GM23338 (cell line): ENCODE measurements at regions not wholly inside any gene's neighbourhood (a gene's known extent, or its start where the extent isn't known, plus 50 kb on each side); places are given as distances from the start of the nearest gene placed in this dataset.

Experiments used
- ATAC-seq: fragments of 200-7000 bp; cut with Tn5 transposase; 3 replicates; pipeline ENCODE4 v1.9.1; 2020
- DNase-seq: peaks from one replicate; pipeline ENCODE4 v3.0.0-alpha.2; 2015; ENCODE audit warnings: low spot score
- H2AFZ ChIP-seq: fragments of 200-600 bp; sonication (generic); 2 replicates; pipeline ENCODE4 v1.8.0; 2016; ENCODE audit warnings: antibody characterized with exemption, mild to moderate bottlenecking, moderate library complexity
- H3F3A ChIP-seq: fragments of 200-600 bp; sonication (generic); replicated peaks from 2 replicates; pipeline ENCODE4 v1.8.0; 2017; ENCODE audit warnings: antibody characterized with exemption, mixed run types, low read depth
- H3K27ac ChIP-seq: fragments of 200-600 bp; sonication (generic); 2 replicates; pipeline ENCODE4 v1.6.1; 2016; ENCODE audit warnings: low read depth
- H3K27me3 ChIP-seq: fragments of 200-600 bp; sonication (generic); 2 replicates; pipeline ENCODE4 v1.8.0; 2016; ENCODE audit warnings: mild to moderate bottlenecking, mixed run types, moderate library complexity; ENCODE audit not compliant: insufficient read depth
- H3K36me3 ChIP-seq: fragments of 200-600 bp; sonication (generic); 2 replicates; pipeline ENCODE4 v1.8.0; 2016; ENCODE audit warnings: mild to moderate bottlenecking; ENCODE audit not compliant: insufficient read depth
- H3K4me1 ChIP-seq: fragments of 200-600 bp; sonication (generic); 2 replicates; pipeline ENCODE4 v1.8.0; 2016; ENCODE audit warnings: mild to moderate bottlenecking, moderate library complexity; ENCODE audit not compliant: insufficient read depth
- H3K4me2 ChIP-seq: fragments of 200-600 bp; sonication (generic); 2 replicates; pipeline ENCODE4 v1.7.1; 2017; ENCODE audit warnings: mixed run types
- H3K4me3 ChIP-seq: fragments of 200-600 bp; sonication (generic); 2 replicates; pipeline ENCODE4 v1.6.1; 2016; ENCODE audit warnings: mixed run types
- H3K79me2 ChIP-seq: fragments of 200-600 bp; sonication (generic); replicated peaks from 2 replicates; pipeline ENCODE4 v1.8.0; 2017; ENCODE audit warnings: mild to moderate bottlenecking; ENCODE audit not compliant: insufficient read depth
- H3K9me2 ChIP-seq: fragments of 200-600 bp; sonication (generic); 2 replicates; pipeline ENCODE4 v1.8.0; 2017; ENCODE audit not compliant: insufficient read depth
- H4K20me1 ChIP-seq: fragments of 200-600 bp; sonication (generic); replicated peaks from 2 replicates; pipeline ENCODE4 v1.8.0; 2017; ENCODE audit warnings: mild to moderate bottlenecking; ENCODE audit not compliant: insufficient read depth
- H3K27ac Mint-ChIP-seq: 2 replicates; pipeline ENCODE4 v1.8.0; 2020; ENCODE audit warnings: inconsistent platforms, mild to moderate bottlenecking, moderate library complexity, mixed read lengths
- H3K27me3 Mint-ChIP-seq: 3 replicates; pipeline ENCODE4 v1.8.0; 2022; ENCODE audit warnings: low read depth, mild to moderate bottlenecking, moderate library complexity, mixed read lengths, inconsistent platforms; ENCODE audit not compliant: insufficient read depth, poor library complexity
- H3K36me3 Mint-ChIP-seq: 3 replicates; pipeline ENCODE4 v1.8.0; 2021; ENCODE audit warnings: low read depth, mild to moderate bottlenecking, inconsistent platforms, moderate library complexity, mixed read lengths
- H3K4me1 Mint-ChIP-seq: 3 replicates; pipeline ENCODE4 v1.8.0; 2020; ENCODE audit warnings: mild to moderate bottlenecking, inconsistent platforms, mixed read lengths
- H3K4me3 Mint-ChIP-seq: 3 replicates; pipeline ENCODE4 v1.8.0; 2021; ENCODE audit warnings: moderate library complexity, mild to moderate bottlenecking, inconsistent platforms, mixed read lengths
- H3K9me3 Mint-ChIP-seq: 3 replicates; pipeline ENCODE4 v1.8.0; 2020; ENCODE audit warnings: moderate library complexity, mild to moderate bottlenecking, inconsistent platforms, mixed read lengths
- CREB1 ChIP-seq: fragments of 250-450 bp; sonication (Bioruptor Pico); IDR thresholded peaks from 2 replicates; pipeline ENCODE4 v1.5.0; 2020; ENCODE audit warnings: low read depth, mild to moderate bottlenecking, moderate library complexity
- CTCF ChIP-seq, 2 experiments: fragments of 200-600 bp in 1 of 2; sonication (generic) in 1 of 2; conservative IDR thresholded peaks; 2 replicates each; pipeline versions ENCODE4 v1.5.1 to v1.6.1; 2016 to 2017; ENCODE audit warnings: antibody characterized with exemption in 2 of 2, low read depth in 2 of 2, mild to moderate bottlenecking in 2 of 2, moderate library complexity in 1 of 2
- ETS1 ChIP-seq: IDR thresholded peaks from 2 replicates; pipeline ENCODE4 v1.6.1; 2016; ENCODE audit warnings: antibody characterized with exemption
- EZH2 ChIP-seq: fragments of 200-600 bp; sonication (generic); IDR thresholded peaks from one replicate; pipeline ENCODE4 v1.8.0; 2017; ENCODE audit warnings: antibody characterized with exemption, mild to moderate bottlenecking, low read depth; ENCODE audit not compliant: unreplicated experiment
- EZH2phosphoT487 ChIP-seq: fragments of 200-600 bp; sonication (generic); IDR thresholded peaks from one replicate; pipeline ENCODE4 v1.8.1; 2018; ENCODE audit warnings: antibody characterized with exemption; ENCODE audit not compliant: unreplicated experiment
- JUNB ChIP-seq: IDR thresholded peaks from one replicate; pipeline ENCODE4 v1.6.1; 2016; ENCODE audit warnings: antibody characterized with exemption; ENCODE audit not compliant: unreplicated experiment
- NANOG ChIP-seq: IDR thresholded peaks from 2 replicates; pipeline ENCODE4 v1.6.1; 2016; ENCODE audit warnings: antibody characterized with exemption, borderline replicate concordance
- POLR2AphosphoS5 ChIP-seq: IDR thresholded peaks from 2 replicates; pipeline ENCODE4 v1.6.1; 2016; ENCODE audit warnings: antibody characterized with exemption, low read depth
- REST ChIP-seq: IDR thresholded peaks from one replicate; pipeline ENCODE4 v1.6.1; 2018; ENCODE audit warnings: antibody characterized with exemption; ENCODE audit not compliant: unreplicated experiment
- STAT1 ChIP-seq: IDR thresholded peaks from one replicate; pipeline ENCODE4 v1.6.1; 2016; ENCODE audit warnings: antibody characterized with exemption; ENCODE audit not compliant: unreplicated experiment
- ZNF114 ChIP-seq: fragments of 250-450 bp; sonication (Bioruptor Pico); IDR thresholded peaks from 2 replicates; pipeline ENCODE4 v1.5.0; 2020; ENCODE audit warnings: mild to moderate bottlenecking, moderate library complexity
- ZNF331 ChIP-seq: fragments of 250-450 bp; sonication (Bioruptor Pico); IDR thresholded peaks from 2 replicates; pipeline ENCODE4 v1.5.0; 2020; ENCODE audit warnings: low read depth, mild to moderate bottlenecking, moderate library complexity
- ZNF462 ChIP-seq: fragments of 250-450 bp; sonication (Bioruptor Pico); IDR thresholded peaks from 2 replicates; pipeline ENCODE4 v1.5.0; 2020; ENCODE audit warnings: mild to moderate bottlenecking, moderate library complexity

- Histone ChIP-seq H3K79me2 (no peaks in the 10 kb centered on the region), H3K27ac (no peak overlapping the region; the same call in 1 of the 2 replicates), H2AFZ (peak overlapping the region; percentile 77), H3K36me3 (no peaks in the 10 kb centered on the region), H3K4me3 (no peak overlapping the region), H3K4me2 (no peak overlapping the region), H3K9me2 (no peaks in the 10 kb centered on the region), H4K20me1 (no peaks in the 10 kb centered on the region), H3F3A (no peaks in the 10 kb centered on the region), H3K27me3 (no peaks in the 10 kb centered on the region), H3K4me1 (no peaks in the 10 kb centered on the region)
- Mint-ChIP-seq H3K27ac (no peak overlapping the region), H3K4me3 (no peak overlapping the region), H3K36me3 (no peaks in the 10 kb centered on the region), H3K4me1 (peaks cover 2% of the 10 kb centered on the region), H3K9me3 (no peaks in the 10 kb centered on the region), H3K27me3 (no peaks in the 10 kb centered on the region)
- peak; percentile 25; the same call in 2 of the 3 replicates for ATAC-seq
- TF ChIP-seq NANOG (no peak), ZNF462 (CRISPR knock-in tag) (no peak), CREB1 (CRISPR knock-in tag) (no peak), ZNF331 (CRISPR knock-in tag) (no peak), REST (no peak), EZH2phosphoT487 (no peak), CTCF (conservative IDR thresholded peaks at IDR 0.05; ENCODE audit: low read depth in 2 of 2) (no peak), EZH2 (no peak), ZNF114 (CRISPR knock-in tag) (no peak), ETS1 (no peak), JUNB (no peak), POLR2AphosphoS5 (no peak), STAT1 (no peak)
- DNase-seq = peak; percentile 15
Observed at GRCh38 chr13:33554919-33555791, 262.8 kb upstream of the RFC3 start.
